ENCODE measurements at regions not wholly inside any gene's neighbourhood (a gene's known extent, or its start where the extent isn't known, plus 50 kb on each side); places are given as distances from the start of the nearest gene placed in this dataset.

- no peak for TF ChIP-seq CTCF (IDR thresholded peaks at IDR 0.05; ENCODE audit: extremely low read depth in 1 of 2, insufficient read depth in 1 of 2, low read depth in 1 of 2, low read length in 2 of 2)
- TF ChIP-seq POLR2AphosphoS5 (IDR thresholded peaks at IDR 0.05; ENCODE audit: insufficient read depth, low read depth, low read length), result no peak
- no peak for TF ChIP-seq MYC (IDR thresholded peaks at IDR 0.05; ENCODE audit: low read depth, low read length)
- TF ChIP-seq POLR2A (IDR thresholded peaks at IDR 0.05; ENCODE audit: low read depth, low read length), result no peak
These were observed 252.6 kb upstream of the IRX4 start for GRCh38 chr5:2135354-2135753.

Data from endothelial cell of umbilical vein (primary cell).